GM23248 (cell line): ENCODE measurements at regions not wholly inside any gene's neighbourhood (a gene's known extent, or its start where the extent isn't known, plus 50 kb on each side); places are given as distances from the start of the nearest gene placed in this dataset.

Source experiments
- DNase-seq: peaks from one replicate; pipeline ENCODE4 v3.0.0-alpha.2; 2015
- H2AFZ ChIP-seq: fragments of 200-600 bp; sonication (generic); 2 replicates; pipeline ENCODE4 v1.6.1; 2016; ENCODE audit warnings: antibody characterized with exemption
- H3F3A ChIP-seq: fragments of 200-600 bp; sonication (generic); 2 replicates; pipeline ENCODE4 v1.6.1; 2016; ENCODE audit warnings: mild to moderate bottlenecking, antibody characterized with exemption, mixed run types; ENCODE audit not compliant: insufficient read depth
- H3K27ac ChIP-seq: fragments of 200-600 bp; sonication (generic); 2 replicates; pipeline ENCODE4 v1.5.1; 2016; ENCODE audit warnings: mild to moderate bottlenecking
- H3K27me3 ChIP-seq: fragments of 200-600 bp; sonication (generic); replicated peaks from 2 replicates; pipeline ENCODE4 v1.6.1; 2016; ENCODE audit warnings: mild to moderate bottlenecking; ENCODE audit not compliant: insufficient read depth
- H3K36me3 ChIP-seq: fragments of 200-600 bp; sonication (generic); 2 replicates; pipeline ENCODE4 v1.6.1; 2016; ENCODE audit warnings: low read depth, mild to moderate bottlenecking
- H3K4me1 ChIP-seq: fragments of 200-600 bp; sonication (generic); 2 replicates; pipeline ENCODE4 v1.6.1; 2016; ENCODE audit warnings: mild to moderate bottlenecking; ENCODE audit not compliant: insufficient read depth
- H3K4me2 ChIP-seq: fragments of 200-600 bp; sonication (generic); one replicate; pipeline ENCODE4 v1.6.1; 2016; ENCODE audit warnings: mild to moderate bottlenecking; ENCODE audit not compliant: unreplicated experiment
- H3K4me3 ChIP-seq: fragments of 200-600 bp; sonication (generic); 2 replicates; pipeline ENCODE4 v1.5.1; 2016; ENCODE audit warnings: mild to moderate bottlenecking
- H3K79me2 ChIP-seq: fragments of 200-600 bp; sonication (generic); 2 replicates; pipeline ENCODE4 v1.6.1; 2016; ENCODE audit warnings: mild to moderate bottlenecking; ENCODE audit not compliant: insufficient read depth
- H3K9ac ChIP-seq: fragments of 200-600 bp; sonication (generic); 2 replicates; pipeline ENCODE4 v1.6.1; 2016; ENCODE audit warnings: mild to moderate bottlenecking
- H3K9me2 ChIP-seq: fragments of 200-600 bp; sonication (generic); 2 replicates; pipeline ENCODE4 v1.6.1; 2016; ENCODE audit warnings: mixed run types, mild to moderate bottlenecking, moderate library complexity; ENCODE audit not compliant: insufficient read depth
- H3K9me3 ChIP-seq: fragments of 200-600 bp; sonication (generic); one replicate; pipeline ENCODE4 v1.6.1; 2017; ENCODE audit warnings: low read depth
- H4K20me1 ChIP-seq: fragments of 200-600 bp; sonication (generic); 2 replicates; pipeline ENCODE4 v1.6.0; 2016; ENCODE audit not compliant: insufficient read depth
- EZH2 ChIP-seq: fragments of 200-600 bp; sonication (generic); IDR thresholded peaks from 2 replicates; pipeline ENCODE4 v1.6.1; 2018; ENCODE audit warnings: antibody characterized with exemption, mild to moderate bottlenecking; ENCODE audit not compliant: insufficient read depth, poor library complexity, severe bottlenecking
- EZH2phosphoT487 ChIP-seq: fragments of 200-600 bp; sonication (generic); IDR thresholded peaks from 2 replicates; pipeline ENCODE4 v1.6.1; 2018; ENCODE audit warnings: antibody characterized with exemption, moderate library complexity, mild to moderate bottlenecking, low read depth; ENCODE audit not compliant: insufficient read depth
- WGBS, 2 experiments: methylation state at CpG; one replicate each; pipeline ENCODE4 v1.1.6; 2015 to 2017; ENCODE audit warnings: low lambda C conversion rate in 2 of 2, low coverage in 1 of 2; ENCODE audit errors: missing lambda C conversion rate in 2 of 2; 5-methylcytosine and 5-hydroxymethylcytosine counted together
- in situ Hi-C: fragments of 300-500 bp; cut with MboI; formaldehyde crosslinking; loops from 2 replicates; pipeline ENCODE4 v1.15.0; 2020

DNA sequence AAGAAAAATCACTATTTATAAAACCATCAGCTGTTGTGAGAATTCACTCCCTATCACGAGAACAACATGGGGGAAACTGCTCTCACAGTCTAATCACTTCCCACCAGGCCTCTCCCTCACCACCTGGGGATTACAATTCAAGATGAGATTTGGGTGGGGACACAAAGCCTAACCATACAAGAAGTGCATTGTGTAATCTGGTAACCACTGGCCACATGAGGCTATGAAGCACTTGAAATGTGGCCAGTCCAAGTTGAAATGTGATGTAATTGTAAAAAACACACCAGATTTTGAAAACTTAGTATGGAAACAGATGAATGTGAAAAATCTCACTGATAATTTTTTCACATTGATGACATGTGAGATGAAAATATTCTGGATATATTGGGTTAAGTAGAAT lies 293.8 kb downstream of the TTLL7 start:
- no peaks in the 10 kb centered on the region for H4K20me1 ChIP-seq
- no peaks in the 10 kb centered on the region for H3K27me3 ChIP-seq
- H3K9me2 ChIP-seq = no peaks in the 10 kb centered on the region
- H3K4me3 ChIP-seq = no peak overlapping the region
- no peaks in the 10 kb centered on the region for H3K4me1 ChIP-seq
- no peak overlapping the region for H2AFZ ChIP-seq
- no peaks in the 10 kb centered on the region for H3K36me3 ChIP-seq
- DNase-seq = peak; percentile 5
- no peak overlapping the region for H3K4me2 ChIP-seq
- no peaks in the 10 kb centered on the region for H3K9me3 ChIP-seq
- no peaks in the 10 kb centered on the region for H3F3A ChIP-seq
- H3K79me2 ChIP-seq = no peaks in the 10 kb centered on the region
- TF ChIP-seq EZH2 = no peak
- no peak for TF ChIP-seq EZH2phosphoT487
- no peak overlapping the region for H3K27ac ChIP-seq
- 37 to 70% methylated on average over 1 of the region's 1 CpG for WGBS, 2 experiments
- H3K9ac ChIP-seq = no peak overlapping the region
- in situ Hi-C loops = no loop called here

- no peaks in the 10 kb centered on the region for H3K79me2 ChIP-seq
- H3K4me3 ChIP-seq = no peak overlapping the region
- H3K27ac ChIP-seq = no peak overlapping the region
- H4K20me1 ChIP-seq = no peaks in the 10 kb centered on the region
- no peaks in the 10 kb centered on the region for H3K4me1 ChIP-seq
- in situ Hi-C loops = no loop called here
- H3K9me2 ChIP-seq = no peaks in the 10 kb centered on the region
- DNase-seq = no peak
- H3F3A ChIP-seq = no peaks in the 10 kb centered on the region
- H3K9me3 ChIP-seq = no peaks in the 10 kb centered on the region
- no peak for TF ChIP-seq EZH2phosphoT487
- no peak for TF ChIP-seq EZH2
- no peaks in the 10 kb centered on the region for H3K36me3 ChIP-seq
- H3K4me2 ChIP-seq = no peak overlapping the region
- H3K9ac ChIP-seq = no peak overlapping the region
- no peaks in the 10 kb centered on the region for H3K27me3 ChIP-seq
- no peak overlapping the region for H2AFZ ChIP-seq
Measured at GRCh38 chr1:83704350-83704749, 294.6 kb downstream of the TTLL7 start.

GRCh38 chr1:83702356-83702755 lies 296.6 kb downstream of the TTLL7 start:
- no peaks in the 10 kb centered on the region for H3K9me3 ChIP-seq
- in situ Hi-C loops = no loop called here
- no peaks in the 10 kb centered on the region for H3K9me2 ChIP-seq
- H3F3A ChIP-seq = no peaks in the 10 kb centered on the region
- H3K4me3 ChIP-seq = no peak overlapping the region
- H3K27me3 ChIP-seq = no peaks in the 10 kb centered on the region; the same call in 1 of the 2 replicates
- H3K4me1 ChIP-seq = no peaks in the 10 kb centered on the region
- H3K9ac ChIP-seq = no peak overlapping the region
- no peak overlapping the region for H2AFZ ChIP-seq
- no peaks in the 10 kb centered on the region for H4K20me1 ChIP-seq
- 42 to 53% methylated on average over 1 of the region's 1 CpG for WGBS, 2 experiments
- no peak overlapping the region for H3K4me2 ChIP-seq
- H3K27ac ChIP-seq = no peak overlapping the region
- DNase-seq = no peak
- TF ChIP-seq EZH2phosphoT487 (no peak), EZH2 (no peak)
- no peaks in the 10 kb centered on the region for H3K36me3 ChIP-seq
- H3K79me2 ChIP-seq = no peaks in the 10 kb centered on the region

- no peak overlapping the region for H3K4me2 ChIP-seq
- 47 to 55% methylated on average over 2 of the region's 2 CpGs for WGBS, 2 experiments
- H3K9ac ChIP-seq = no peak overlapping the region
- H3K9me3 ChIP-seq = no peaks in the 10 kb centered on the region
- H3K4me1 ChIP-seq = no peaks in the 10 kb centered on the region
- in situ Hi-C loops = no loop called here
- H3K4me3 ChIP-seq = no peak overlapping the region
- no peak overlapping the region for H2AFZ ChIP-seq
- H3F3A ChIP-seq = no peaks in the 10 kb centered on the region
- DNase-seq = no peak
- H3K79me2 ChIP-seq = no peaks in the 10 kb centered on the region
- H3K9me2 ChIP-seq = no peaks in the 10 kb centered on the region
- TF ChIP-seq EZH2 (no peak), EZH2phosphoT487 (no peak)
- H3K27me3 ChIP-seq = no peaks in the 10 kb centered on the region; the same call in 1 of the 2 replicates
- H4K20me1 ChIP-seq = no peaks in the 10 kb centered on the region
- no peak overlapping the region for H3K27ac ChIP-seq
- H3K36me3 ChIP-seq = no peaks in the 10 kb centered on the region
Measured at GRCh38 chr1:83701355-83701754, 297.6 kb downstream of the TTLL7 start.

DNA sequence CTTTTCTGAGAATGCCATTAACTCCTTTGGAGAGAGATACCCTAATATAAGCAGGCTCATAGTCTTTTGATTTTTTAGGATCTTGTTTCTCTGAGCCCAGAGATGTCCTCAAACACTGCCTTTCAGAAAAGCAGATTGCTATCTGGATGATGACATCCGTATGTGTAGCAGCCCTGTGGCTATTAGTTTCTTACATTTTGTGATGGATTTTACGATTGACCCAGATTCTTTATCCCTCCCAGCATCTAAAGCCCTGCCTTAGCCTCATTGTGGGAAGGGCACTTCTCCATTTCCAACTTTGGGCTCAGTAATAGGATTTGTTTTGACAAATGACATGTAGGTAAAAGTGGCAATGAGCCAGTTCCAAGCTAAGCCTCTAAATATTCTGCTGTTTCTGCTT lies 300.3 kb downstream of the TTLL7 start:
- H3K9ac ChIP-seq = no peak overlapping the region
- no peak overlapping the region for H3K4me3 ChIP-seq
- H3K36me3 ChIP-seq = no peaks in the 10 kb centered on the region
- peaks cover 8% of the 10 kb centered on the region; the same call in 1 of the 2 replicates for H3K27me3 ChIP-seq
- H4K20me1 ChIP-seq = no peaks in the 10 kb centered on the region
- H3K27ac ChIP-seq = no peak overlapping the region
- no peak overlapping the region for H2AFZ ChIP-seq
- in situ Hi-C loops = no loop called here
- DNase-seq = no peak
- no peaks in the 10 kb centered on the region for H3F3A ChIP-seq
- no peaks in the 10 kb centered on the region; the same call in 1 of the 2 replicates for H3K4me1 ChIP-seq
- no peaks in the 10 kb centered on the region for H3K9me2 ChIP-seq
- no peak overlapping the region for H3K4me2 ChIP-seq
- no peaks in the 10 kb centered on the region for H3K79me2 ChIP-seq
- no peak for TF ChIP-seq EZH2phosphoT487
- H3K9me3 ChIP-seq = no peaks in the 10 kb centered on the region
- 41 to 59% methylated on average over 2 of the region's 2 CpGs for WGBS, 2 experiments
